HL-60 (cell line): ENCODE measurements at regions not wholly inside any gene's neighbourhood (a gene's known extent, or its start where the extent isn't known, plus 50 kb on each side); places are given as distances from the start of the nearest gene placed in this dataset.

Experiments
- DNase-seq, 2 experiments: peaks; one replicate each; pipeline ENCODE4 v3.0.0-alpha.2; 2010 to 2020; ENCODE audit warnings: low read depth in 1 of 2, low spot score in 1 of 2
- H3K27ac ChIP-seq: fragments of 250-450 bp; sonication (Bioruptor Pico); replicated peaks from 2 replicates; pipeline ENCODE4 v1.5.1; 2020; ENCODE audit warnings: mild to moderate bottlenecking, moderate library complexity
- H3K27me3 ChIP-seq: fragments of 250-450 bp; sonication (Bioruptor Pico); 2 replicates; pipeline ENCODE4 v1.5.1; 2021; ENCODE audit warnings: mild to moderate bottlenecking, moderate library complexity; ENCODE audit not compliant: insufficient read depth, poor library complexity, severe bottlenecking
- H3K4me3 ChIP-seq: replicated peaks from 2 replicates; pipeline ENCODE4 v1.5.1; 2011; ENCODE audit warnings: mild to moderate bottlenecking, control low read depth, low read length; ENCODE audit not compliant: insufficient read depth
- CTCF ChIP-seq: IDR thresholded peaks from one replicate; pipeline ENCODE4 v1.5.1; 2011; ENCODE audit warnings: low read length, control low read depth, inconsistent platforms; ENCODE audit not compliant: insufficient read depth
- GABPA ChIP-seq: IDR thresholded peaks from 2 replicates; pipeline ENCODE4 v1.6.1; 2012; ENCODE audit warnings: low read depth
- POLR2AphosphoS5 ChIP-seq: IDR thresholded peaks from 2 replicates; pipeline ENCODE4 v1.6.1; 2012; ENCODE audit warnings: low read depth
- SPI1 ChIP-seq: IDR thresholded peaks from 2 replicates; pipeline ENCODE4 v1.6.1; 2012; ENCODE audit warnings: low read depth, mild to moderate bottlenecking, borderline replicate concordance
- TF ChIP-seq, protein P1 (sequence below): IDR thresholded peaks from 2 replicates; pipeline ENCODE4 v1.6.1; 2012; ENCODE audit warnings: low read depth; ENCODE audit not compliant: insufficient replicate concordance

DNA sequence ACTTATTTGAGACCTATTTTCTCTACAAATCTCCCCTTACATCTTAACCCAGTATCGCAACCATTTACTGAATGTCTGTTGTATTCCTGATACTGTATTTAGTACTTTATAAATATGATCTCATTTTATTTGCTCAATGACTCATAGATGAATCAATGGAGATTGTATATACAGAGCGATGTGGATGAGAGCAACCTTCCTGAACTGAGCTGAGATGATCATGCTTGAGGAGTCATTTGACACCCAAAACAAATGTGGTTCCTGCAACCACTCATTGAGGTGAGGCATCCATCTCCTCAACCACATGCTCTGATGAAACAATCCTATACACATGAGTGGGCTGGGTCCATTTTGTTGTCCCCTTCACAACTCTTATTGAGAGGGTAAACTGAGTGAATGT lies 250.0 kb downstream of the CDC14C start:
- Histone ChIP-seq H3K27me3 (no peaks in the 10 kb centered on the region), H3K27ac (no peak overlapping the region), H3K4me3 (no peak overlapping the region)
- TF ChIP-seq SPI1 (no peak), POLR2AphosphoS5 (no peak), GABPA (no peak)
- no peak for DNase-seq

GRCh38 chr7:49187543-49188268 lies 263.4 kb downstream of the CDC14C start:
- peak; percentile 64 for TF ChIP-seq SPI1
- no peak for TF ChIP-seq POLR2AphosphoS5
- Histone ChIP-seq H3K27ac (no peak overlapping the region), H3K27me3 (no peaks in the 10 kb centered on the region), H3K4me3 (no peak overlapping the region)
- no peak for DNase-seq

DNA sequence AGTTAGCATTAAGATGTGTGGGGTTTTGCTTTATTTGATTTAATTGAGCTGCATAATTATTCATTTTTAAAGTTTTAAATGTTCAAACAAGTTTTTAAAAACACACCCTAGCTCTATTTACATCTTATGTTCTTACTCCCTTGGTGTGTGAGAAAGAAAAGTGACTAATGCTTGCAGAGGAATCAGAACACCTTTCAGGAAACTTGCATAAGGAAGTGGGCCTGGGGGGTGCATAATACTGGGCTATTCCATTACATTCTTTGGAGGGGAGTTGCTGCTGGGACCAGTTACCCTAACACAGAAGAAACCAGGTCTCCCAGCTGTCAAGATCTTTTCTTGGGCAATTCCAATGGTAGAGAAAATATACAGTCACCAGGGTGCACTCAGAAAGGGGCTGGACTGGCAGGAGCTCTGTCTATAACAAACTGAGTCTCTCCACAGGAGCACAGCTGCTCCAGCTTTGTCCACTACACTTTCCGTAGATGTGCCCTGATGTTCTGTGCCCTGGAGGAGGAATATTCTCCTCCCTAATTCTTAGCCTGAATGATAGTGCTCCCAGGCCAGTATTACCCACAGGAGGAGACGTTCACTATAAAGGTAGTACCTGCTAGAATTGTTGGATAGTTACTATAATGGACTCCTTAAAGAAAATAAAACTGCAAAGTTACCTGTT lies 304.2 kb downstream of the CDC14C start:
- no peaks in the 10 kb centered on the region for H3K27me3 ChIP-seq
- DNase-seq, result no peak
- TF ChIP-seq POLR2AphosphoS5 (no peak), SPI1 (no peak), CTCF (no peak)
- H3K27ac ChIP-seq, result no peak overlapping the region
- no peak overlapping the region for H3K4me3 ChIP-seq

GRCh38 chr7:49229246-49229645 lies 304.9 kb downstream of the CDC14C start:
- Histone ChIP-seq H3K27ac (no peak overlapping the region), H3K27me3 (no peaks in the 10 kb centered on the region), H3K4me3 (no peak overlapping the region)
- TF ChIP-seq, protein P1, sequence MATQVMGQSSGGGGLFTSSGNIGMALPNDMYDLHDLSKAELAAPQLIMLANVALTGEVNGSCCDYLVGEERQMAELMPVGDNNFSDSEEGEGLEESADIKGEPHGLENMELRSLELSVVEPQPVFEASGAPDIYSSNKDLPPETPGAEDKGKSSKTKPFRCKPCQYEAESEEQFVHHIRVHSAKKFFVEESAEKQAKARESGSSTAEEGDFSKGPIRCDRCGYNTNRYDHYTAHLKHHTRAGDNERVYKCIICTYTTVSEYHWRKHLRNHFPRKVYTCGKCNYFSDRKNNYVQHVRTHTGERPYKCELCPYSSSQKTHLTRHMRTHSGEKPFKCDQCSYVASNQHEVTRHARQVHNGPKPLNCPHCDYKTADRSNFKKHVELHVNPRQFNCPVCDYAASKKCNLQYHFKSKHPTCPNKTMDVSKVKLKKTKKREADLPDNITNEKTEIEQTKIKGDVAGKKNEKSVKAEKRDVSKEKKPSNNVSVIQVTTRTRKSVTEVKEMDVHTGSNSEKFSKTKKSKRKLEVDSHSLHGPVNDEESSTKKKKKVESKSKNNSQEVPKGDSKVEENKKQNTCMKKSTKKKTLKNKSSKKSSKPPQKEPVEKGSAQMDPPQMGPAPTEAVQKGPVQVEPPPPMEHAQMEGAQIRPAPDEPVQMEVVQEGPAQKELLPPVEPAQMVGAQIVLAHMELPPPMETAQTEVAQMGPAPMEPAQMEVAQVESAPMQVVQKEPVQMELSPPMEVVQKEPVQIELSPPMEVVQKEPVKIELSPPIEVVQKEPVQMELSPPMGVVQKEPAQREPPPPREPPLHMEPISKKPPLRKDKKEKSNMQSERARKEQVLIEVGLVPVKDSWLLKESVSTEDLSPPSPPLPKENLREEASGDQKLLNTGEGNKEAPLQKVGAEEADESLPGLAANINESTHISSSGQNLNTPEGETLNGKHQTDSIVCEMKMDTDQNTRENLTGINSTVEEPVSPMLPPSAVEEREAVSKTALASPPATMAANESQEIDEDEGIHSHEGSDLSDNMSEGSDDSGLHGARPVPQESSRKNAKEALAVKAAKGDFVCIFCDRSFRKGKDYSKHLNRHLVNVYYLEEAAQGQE, result no peak
- TF ChIP-seq SPI1, result no peak
- no peak for TF ChIP-seq GABPA
- TF ChIP-seq CTCF, result no peak
- TF ChIP-seq POLR2AphosphoS5, result no peak
- no peak for DNase-seq

- Histone ChIP-seq H3K27ac (no peak overlapping the region), H3K27me3 (no peaks in the 10 kb centered on the region), H3K4me3 (no peak overlapping the region)
- no peak for DNase-seq
- TF ChIP-seq, protein P1, result no peak
- TF ChIP-seq POLR2AphosphoS5 (no peak), SPI1 (no peak), GABPA (no peak), CTCF (no peak)
Observed at GRCh38 chr7:49243521-49243920, 319.2 kb downstream of the CDC14C start.
